ENCODE measurements at regions not wholly inside any gene's neighbourhood (a gene's known extent, or its start where the extent isn't known, plus 50 kb on each side); places are given as distances from the start of the nearest gene placed in this dataset.

- H3K9me3 ChIP-seq (ENCODE audit: control extremely low read depth in 1 of 3, control insufficient read depth in 2 of 3, insufficient read depth in 1 of 3, low read length in 2 of 3), result no peaks in the 10 kb centered on the region
- no peaks in the 10 kb centered on the region for H3K4me1 ChIP-seq (ENCODE audit: control insufficient read depth in 2 of 2, insufficient read depth in 2 of 2, low read length in 2 of 2)
- H3K27me3 ChIP-seq (replicated peaks in 1 of 4; ENCODE audit: control extremely low read depth in 1 of 4, control insufficient read depth in 3 of 4, insufficient read depth in 4 of 4, low read length in 3 of 4), result no peaks in the 10 kb centered on the region
- intact Hi-C loops (cut with micrococcal nuclease), result no loop called here
- DNase-seq, result no peak
- no peaks in the 10 kb centered on the region for H3K79me2 ChIP-seq (ENCODE audit: control insufficient read depth, insufficient read depth, low read length)
- POLR2A ChIA-PET, result no interaction called here
- no peak overlapping the region for H3K9ac ChIP-seq (ENCODE audit: low read length)
- no peak overlapping the region for H2AFZ ChIP-seq (ENCODE audit: insufficient read depth, low read depth, low read length, poor library complexity, severe bottlenecking)
- H3K9me3 Mint-ChIP-seq (ENCODE audit: insufficient read depth), result no peaks in the 10 kb centered on the region
- no peaks in the 10 kb centered on the region for H3K27me3 Mint-ChIP-seq
- ATAC-seq (ENCODE audit: low read depth), result no peak
- no peak overlapping the region for H3K4me3 Mint-ChIP-seq
- H3K4me2 ChIP-seq (replicated peaks; ENCODE audit: low read depth, low read length, poor library complexity, severe bottlenecking), result no peak overlapping the region
- H3K4me1 Mint-ChIP-seq, result no peaks in the 10 kb centered on the region
- no peak overlapping the region for H3K27ac ChIP-seq (ENCODE audit: low read length in 2 of 2)
- H3K36me3 ChIP-seq (replicated peaks in 1 of 2; ENCODE audit: control extremely low read depth in 1 of 2, control insufficient read depth in 1 of 2, extremely low read depth in 1 of 2, insufficient read depth in 2 of 2, low read length in 1 of 2), result no peaks in the 10 kb centered on the region
- no peak for TF ChIP-seq CTCF (IDR thresholded peaks at IDR 0.05)
- TF ChIP-seq EZH2 (IDR thresholded peaks at IDR 0.05; ENCODE audit: borderline replicate concordance, insufficient read depth, low read depth, low read length, poor library complexity, severe bottlenecking), result no peak
- CTCF ChIA-PET, result no interaction called here
- H4K20me1 ChIP-seq (ENCODE audit: control insufficient read depth, insufficient read depth, low read length, poor library complexity, severe bottlenecking), result no peaks in the 10 kb centered on the region
- no peak overlapping the region for H3K27ac Mint-ChIP-seq
- H3K4me3 ChIP-seq (ENCODE audit: control extremely low read depth in 1 of 5, extremely low read depth in 1 of 5, insufficient read depth in 1 of 5, low read depth in 2 of 5, low read length in 4 of 5), result no peak overlapping the region
These were observed 416.7 kb upstream of the SEMA6D start for GRCh38 chr15:47300596-47300995.

- H3K9me3 Mint-ChIP-seq (ENCODE audit: insufficient read depth), result no peaks in the 10 kb centered on the region
- ChIA-PET POLR2A (no interaction called here), CTCF (no interaction called here)
- no peak for ATAC-seq (ENCODE audit: low read depth)
- no peaks in the 10 kb centered on the region for H3K27me3 Mint-ChIP-seq
- Histone ChIP-seq H3K27ac (ENCODE audit: low read length in 2 of 2) (no peak overlapping the region), H3K27me3 (replicated peaks in 1 of 4; ENCODE audit: control extremely low read depth in 1 of 4, control insufficient read depth in 3 of 4, insufficient read depth in 4 of 4, low read length in 3 of 4) (no peaks in the 10 kb centered on the region), H3K4me3 (ENCODE audit: control extremely low read depth in 1 of 5, extremely low read depth in 1 of 5, insufficient read depth in 1 of 5, low read depth in 2 of 5, low read length in 4 of 5) (no peak overlapping the region), H3K4me1 (ENCODE audit: control insufficient read depth in 2 of 2, insufficient read depth in 2 of 2, low read length in 2 of 2) (no peaks in the 10 kb centered on the region), H2AFZ (ENCODE audit: insufficient read depth, low read depth, low read length, poor library complexity, severe bottlenecking) (no peak overlapping the region), H3K4me2 (replicated peaks; ENCODE audit: low read depth, low read length, poor library complexity, severe bottlenecking) (no peak overlapping the region), H3K9me3 (ENCODE audit: control extremely low read depth in 1 of 3, control insufficient read depth in 2 of 3, insufficient read depth in 1 of 3, low read length in 2 of 3) (no peaks in the 10 kb centered on the region), H3K9ac (ENCODE audit: low read length) (no peak overlapping the region), H3K36me3 (replicated peaks in 1 of 2; ENCODE audit: control extremely low read depth in 1 of 2, control insufficient read depth in 1 of 2, extremely low read depth in 1 of 2, insufficient read depth in 2 of 2, low read length in 1 of 2) (no peaks in the 10 kb centered on the region), H4K20me1 (ENCODE audit: control insufficient read depth, insufficient read depth, low read length, poor library complexity, severe bottlenecking) (no peaks in the 10 kb centered on the region), H3K79me2 (ENCODE audit: control insufficient read depth, insufficient read depth, low read length) (no peaks in the 10 kb centered on the region)
- no peak overlapping the region for H3K4me3 Mint-ChIP-seq
- no peaks in the 10 kb centered on the region for H3K4me1 Mint-ChIP-seq
- intact Hi-C loops (cut with micrococcal nuclease), result no loop called here
- no peak overlapping the region for H3K27ac Mint-ChIP-seq
- WGBS (ENCODE audit: insufficient coverage), result 43% methylated on average over 2 of the region's 3 CpGs
- TF ChIP-seq CTCF (IDR thresholded peaks at IDR 0.05), result no peak
- no peak for DNase-seq
These were observed 415.8 kb upstream of the SEMA6D start for GRCh38 chr15:47301481-47301880.

Data from B cell (primary cell).